Stimulated activated CD4-positive, alpha-beta T cell treated with anti-CD3 and anti-CD28 coated beads, TNF-alpha, amount 100 ng/mL, for 48 hours (primary cell): ENCODE measurements at regions not wholly inside any gene's neighbourhood (a gene's known extent, or its start where the extent isn't known, plus 50 kb on each side); places are given as distances from the start of the nearest gene placed in this dataset.

Experiments used
- DNase-seq, 3 donors: peaks; one replicate each; pipeline ENCODE4 v3.0.0-alpha.2; 2020; ENCODE audit warnings: low read depth in 3 of 3

DNA sequence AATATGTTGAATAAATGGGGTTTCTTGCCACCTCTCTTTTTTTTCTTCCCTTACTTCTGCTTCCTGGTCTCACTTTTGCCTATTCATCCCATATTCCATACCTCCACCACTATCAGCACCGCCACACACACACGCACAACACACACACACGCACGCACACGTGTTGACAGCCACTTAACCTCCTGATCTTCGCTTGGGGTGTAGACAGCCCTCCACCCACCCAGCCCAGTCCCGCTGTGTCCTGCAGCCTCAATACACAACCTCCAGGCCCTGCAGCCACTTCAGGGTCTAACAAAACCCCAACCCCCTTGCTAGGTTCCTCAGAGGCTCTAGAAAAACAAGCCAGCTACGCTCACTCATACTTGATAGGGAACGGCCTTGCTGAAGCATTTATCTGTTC lies 72.3 kb downstream of the LINC00237 start:
- no peak for DNase-seq

DNA sequence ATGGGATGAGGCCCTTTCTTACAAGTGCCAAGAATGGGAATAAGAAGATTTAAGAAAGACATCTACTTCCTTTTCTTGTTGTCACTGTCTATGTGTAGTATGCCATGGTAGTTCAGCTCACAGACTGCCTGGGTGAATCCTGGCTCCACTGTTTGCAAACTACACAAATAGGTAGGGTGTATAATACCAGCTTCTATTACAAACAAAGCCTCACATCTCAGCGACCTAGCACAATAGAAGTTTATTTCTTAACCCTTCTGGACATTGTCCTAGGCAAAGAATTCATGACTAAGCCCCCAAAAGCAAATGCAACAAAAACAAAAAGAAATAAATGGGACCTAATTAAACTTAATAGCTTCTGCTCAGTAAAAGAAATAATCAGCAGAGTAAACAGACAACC lies 74.5 kb downstream of the LINC00237 start:
- no peak for DNase-seq

DNA sequence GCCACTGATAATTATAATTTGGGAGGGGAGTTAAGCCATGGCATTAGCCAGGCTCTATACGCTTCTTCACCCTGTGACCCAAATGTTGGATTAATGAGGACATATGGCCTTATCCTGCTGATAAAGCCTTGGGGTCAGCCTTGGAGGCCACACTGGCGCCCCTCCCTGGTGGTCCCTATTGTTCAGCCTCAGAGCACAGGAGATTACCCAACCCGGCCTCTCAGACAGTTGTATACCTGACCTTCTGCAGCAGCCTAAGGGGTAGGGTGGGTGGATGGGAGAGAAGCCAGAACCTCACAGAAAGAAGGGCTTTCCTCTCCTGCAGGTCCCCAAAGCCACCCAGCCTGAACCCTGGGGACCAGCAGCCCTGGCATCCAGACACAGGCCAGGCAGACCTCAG lies 76.8 kb downstream of the LINC00237 start:
- no peak for DNase-seq

DNA sequence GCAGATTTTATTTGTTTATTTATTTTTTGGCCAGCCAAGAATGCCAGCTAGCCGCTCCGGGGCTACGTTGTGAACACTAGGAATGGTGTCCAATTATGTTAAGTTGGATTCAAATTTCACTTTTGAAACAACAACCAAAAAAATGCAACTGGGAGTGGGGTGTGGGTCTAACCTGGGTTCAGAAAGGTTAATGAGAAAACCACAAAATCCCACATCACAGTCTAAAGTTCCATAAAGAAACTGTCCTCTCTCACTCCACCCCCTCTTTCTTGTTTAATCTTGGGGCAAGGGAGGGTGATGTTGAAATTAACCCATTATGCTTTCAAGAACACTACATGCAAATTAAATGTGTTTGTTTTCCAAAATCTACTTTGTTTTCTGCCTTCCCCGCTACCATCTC lies 77.2 kb downstream of the LINC00237 start:
- no peak for DNase-seq

DNA sequence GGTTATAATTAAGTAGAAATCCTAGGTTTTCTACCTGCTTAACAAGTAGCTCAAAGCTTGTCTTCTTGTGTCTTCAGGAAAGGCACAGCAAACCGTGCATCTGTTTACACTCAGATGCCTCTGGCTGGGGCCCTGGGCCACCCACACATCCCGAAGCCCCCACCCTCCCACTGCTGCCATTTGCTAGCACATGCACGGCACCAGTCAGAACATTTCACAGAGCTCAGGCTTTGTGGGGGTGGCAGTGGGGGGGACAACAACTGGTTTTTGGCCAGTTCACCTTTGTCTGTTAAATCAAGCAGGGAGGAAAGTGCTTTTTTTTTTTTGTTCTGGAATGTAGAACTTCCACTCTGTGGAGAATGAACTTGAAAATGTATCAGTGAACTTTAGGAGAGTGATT lies 77.7 kb downstream of the LINC00237 start:
- DNase-seq = no peak

DNA sequence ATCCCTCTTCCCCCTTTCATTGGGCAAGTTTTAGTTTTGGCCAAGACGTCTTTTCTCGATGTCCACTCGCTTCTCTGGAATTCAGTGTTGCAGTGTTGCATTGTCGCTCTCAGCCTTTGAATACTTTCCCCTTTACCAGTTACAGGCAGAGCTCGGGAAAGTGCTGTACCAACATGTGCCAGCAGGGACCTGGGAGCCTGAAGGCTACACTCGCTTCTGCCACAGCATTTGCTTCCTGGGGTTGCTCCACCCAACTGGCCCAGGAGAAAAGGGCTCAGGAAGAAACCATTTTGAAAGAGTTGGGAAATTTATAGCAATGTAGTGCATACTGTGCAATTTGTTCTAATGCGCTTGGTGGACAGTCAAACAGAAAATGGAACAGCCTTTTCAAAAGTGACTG lies 78.6 kb downstream of the LINC00237 start:
- no peak for DNase-seq

DNA sequence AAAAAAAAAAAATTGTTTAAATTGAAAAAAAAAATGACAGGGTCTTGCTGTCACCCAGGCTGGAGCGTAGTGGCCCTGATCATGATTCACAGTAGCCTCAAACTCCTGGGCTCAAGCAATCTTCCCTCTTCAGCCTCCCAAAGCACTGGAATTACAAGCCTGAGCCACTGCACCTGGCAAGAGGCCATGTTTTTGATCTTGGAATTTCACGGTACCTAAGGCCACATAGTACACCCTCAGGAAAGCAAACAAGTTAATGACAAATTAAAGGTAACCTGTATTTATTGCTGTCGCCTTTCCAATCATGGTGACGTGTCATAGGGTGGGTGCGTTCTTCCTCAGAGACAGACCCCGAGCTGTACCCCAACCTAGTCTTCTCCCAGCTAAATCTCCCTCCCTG lies 79.2 kb downstream of the LINC00237 start:
- DNase-seq = no peak

DNA sequence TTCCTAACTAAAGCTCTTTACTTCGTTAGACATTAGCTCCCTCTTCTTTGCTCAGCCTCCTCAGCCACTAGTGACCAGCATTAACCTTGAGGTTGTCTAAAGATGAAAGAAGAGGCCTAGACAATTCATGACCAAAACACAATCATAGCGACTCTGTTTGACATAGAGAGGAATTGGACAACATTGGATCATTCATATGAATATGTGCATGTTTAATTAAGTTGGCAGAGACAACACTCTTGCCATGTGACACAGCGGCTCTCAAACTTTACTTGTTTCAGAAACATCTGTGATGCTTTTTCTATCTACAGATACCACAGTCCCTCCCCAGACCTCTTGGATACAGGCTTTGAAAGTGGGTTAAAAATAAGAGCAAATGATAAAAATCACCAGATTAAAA lies 81.7 kb downstream of the LINC00237 start:
- DNase-seq = no peak

DNA sequence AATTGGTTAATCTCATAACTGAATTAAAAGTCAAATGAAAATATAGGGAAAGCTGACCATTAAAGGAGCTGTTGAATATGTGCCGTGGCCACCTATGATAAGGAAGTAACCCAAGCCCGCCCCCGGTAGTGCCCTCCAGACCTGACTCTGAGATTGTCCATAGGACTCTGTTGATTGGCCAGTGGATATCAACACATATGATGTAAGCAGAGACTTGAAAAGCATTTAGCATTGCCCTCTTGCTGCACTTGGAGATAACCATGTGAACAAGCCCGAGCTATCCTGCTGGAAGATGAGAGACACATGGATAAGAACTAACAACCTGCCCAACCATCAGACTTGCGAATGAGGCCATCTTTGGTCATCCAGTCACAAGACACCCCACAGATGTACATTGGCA lies 83.2 kb downstream of the LINC00237 start:
- DNase-seq = no peak

DNA sequence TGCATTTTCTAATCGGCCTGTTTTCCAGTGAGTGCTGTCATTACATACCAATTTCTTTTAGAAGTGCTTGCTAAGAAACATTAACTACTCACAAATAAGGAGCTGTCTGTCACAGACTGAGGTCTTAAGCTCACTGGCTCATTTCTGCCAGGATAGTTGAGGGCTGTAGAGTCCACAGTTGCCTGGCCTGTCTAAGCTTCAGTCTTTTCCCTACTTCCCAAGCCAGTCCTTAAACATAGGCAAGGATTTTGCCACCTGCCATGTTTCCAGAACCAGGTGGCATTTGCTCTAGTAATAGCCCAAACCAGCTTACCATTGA lies 84.7 kb downstream of the LINC00237 start:
- no peak for DNase-seq

DNA sequence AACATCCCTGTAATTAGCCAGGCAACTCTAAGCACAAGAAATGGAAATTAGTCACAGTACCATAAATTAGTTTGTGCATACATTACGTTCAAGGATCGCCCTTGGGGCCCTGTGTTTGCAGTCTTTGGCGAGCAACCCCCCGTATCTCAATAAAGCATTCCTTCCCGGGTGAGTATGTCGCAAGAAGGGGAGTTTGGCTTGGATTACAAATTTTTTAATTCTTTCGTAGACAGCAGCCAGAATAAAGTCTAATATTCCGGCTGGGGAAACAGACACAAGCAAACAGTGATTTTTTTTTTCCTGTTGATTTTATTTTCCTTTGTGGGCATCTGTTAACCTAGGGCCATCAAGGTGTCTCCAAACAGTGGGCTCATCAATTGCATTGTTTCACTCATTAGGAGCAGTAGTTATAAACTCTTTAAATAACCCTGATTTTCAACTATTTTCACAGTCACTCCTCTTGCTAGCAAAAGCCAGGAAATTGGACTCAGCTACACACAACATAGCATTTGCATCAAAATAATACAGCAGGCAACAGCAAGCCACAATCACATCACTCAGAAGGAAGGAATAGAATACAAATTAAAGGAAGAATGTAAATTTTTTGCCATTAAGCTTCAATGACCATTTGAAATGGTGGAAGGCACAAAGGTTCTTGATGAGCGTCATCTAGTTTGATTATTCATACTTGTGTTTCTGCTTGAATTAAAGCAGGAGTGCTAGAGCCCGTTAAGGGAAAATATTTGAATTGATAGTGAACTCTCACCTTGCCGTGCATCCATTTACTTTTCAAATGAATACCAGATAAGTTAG lies 85.3 kb downstream of the LINC00237 start:
- no peak for DNase-seq

DNA sequence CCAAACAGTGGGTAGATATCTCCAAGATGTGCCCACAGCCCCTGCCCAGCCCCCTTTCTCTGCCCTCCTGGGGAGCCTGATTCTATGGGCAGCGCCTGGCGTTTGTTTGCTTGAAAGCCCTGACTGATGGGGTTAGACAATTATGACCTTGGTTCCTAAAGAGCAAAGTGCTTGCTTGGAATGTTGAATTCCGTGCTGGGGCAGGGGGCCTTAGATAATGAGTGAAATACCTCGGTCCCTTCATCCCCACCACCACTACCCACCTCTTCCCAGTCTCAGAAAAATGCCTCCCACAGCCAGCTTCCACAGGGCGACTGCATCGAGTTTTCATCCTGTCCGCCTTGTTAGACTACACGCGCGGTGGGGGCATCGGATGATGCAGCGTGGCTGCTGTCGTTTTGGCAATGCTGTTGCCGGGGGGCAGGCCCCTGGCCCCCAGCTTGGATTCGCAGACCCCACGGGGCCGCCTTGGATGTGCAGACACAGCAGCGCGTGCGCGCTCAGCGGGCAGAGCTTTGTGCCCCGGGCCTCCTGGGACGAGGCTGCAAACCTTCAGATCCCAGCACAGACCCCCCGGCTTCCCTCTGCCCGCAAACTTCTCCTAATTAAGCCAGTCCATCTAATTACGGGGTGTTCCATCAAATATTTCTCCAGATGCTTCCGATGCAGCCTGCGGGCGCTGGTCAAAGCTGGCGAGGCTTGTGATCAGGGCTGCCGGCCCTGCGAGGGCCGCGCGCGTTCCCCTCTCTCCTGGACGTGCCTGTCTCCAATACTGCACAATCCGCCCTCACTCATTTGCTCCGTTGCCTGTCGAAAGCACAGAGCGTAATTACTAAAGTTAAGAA lies 86.1 kb downstream of the LINC00237 start:
- DNase-seq = no peak

DNA sequence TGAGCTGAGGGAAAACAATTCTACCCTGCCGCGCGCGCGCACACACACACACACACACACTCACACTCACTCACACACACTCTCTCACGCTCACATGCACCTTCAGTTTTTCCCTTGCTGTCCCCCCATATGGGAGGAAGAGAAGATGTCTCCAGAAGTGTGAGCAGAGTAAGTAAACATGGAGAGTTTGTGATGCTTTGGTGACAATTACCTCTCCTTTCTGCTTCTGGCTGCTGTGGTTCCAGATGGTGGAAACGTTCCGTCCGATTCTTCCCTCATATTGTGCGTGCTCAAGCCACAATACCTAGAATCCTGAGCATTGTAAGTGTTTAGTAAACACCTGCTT lies 86.7 kb downstream of the LINC00237 start:
- DNase-seq = no peak

DNA sequence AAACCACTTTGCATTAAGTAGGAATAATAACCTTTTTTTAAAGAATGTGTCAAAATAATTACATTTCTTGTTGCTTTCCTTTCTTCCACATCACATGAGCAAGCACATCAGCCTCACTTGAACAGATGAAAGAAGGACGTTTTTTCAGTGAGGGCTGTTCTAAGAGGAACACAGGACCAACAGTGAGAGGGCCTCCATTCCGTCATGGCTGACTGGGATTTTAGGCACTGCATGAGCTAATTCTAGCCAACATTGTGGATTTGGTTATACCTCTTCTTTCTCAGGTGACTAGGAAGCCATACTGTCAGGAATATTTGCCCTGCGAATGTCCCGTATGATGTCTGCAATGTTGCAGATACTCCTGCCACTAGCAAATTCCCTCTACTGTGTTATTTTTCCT lies 87.6 kb downstream of the LINC00237 start:
- no peak for DNase-seq

DNA sequence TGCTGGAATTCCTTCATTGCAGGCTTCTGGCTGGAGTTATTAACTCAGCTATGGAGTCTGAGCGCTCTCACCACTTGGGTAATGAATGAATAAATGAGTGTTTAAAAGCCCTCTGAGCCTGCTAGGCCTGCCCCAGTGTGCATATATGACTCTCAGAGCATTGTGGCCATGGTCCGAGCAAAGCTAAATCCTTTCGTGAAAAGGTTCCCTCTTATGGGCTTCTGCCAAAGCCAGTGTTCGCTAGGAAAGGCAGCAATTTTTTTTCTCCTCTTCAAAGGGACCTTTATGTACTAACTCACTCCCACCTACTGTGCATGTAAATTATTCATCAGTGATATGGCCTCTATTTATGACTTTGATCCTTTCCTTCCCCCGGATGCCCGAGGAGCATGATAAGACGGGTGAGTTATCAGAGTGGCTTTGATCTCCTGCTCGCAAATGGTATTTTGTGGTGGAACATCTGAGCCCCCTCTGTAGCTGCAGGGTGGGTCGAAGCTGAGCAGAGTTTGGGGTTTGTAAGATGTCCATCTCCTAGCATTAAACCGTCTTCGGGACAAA lies 88.6 kb downstream of the LINC00237 start:
- DNase-seq = no peak

DNA sequence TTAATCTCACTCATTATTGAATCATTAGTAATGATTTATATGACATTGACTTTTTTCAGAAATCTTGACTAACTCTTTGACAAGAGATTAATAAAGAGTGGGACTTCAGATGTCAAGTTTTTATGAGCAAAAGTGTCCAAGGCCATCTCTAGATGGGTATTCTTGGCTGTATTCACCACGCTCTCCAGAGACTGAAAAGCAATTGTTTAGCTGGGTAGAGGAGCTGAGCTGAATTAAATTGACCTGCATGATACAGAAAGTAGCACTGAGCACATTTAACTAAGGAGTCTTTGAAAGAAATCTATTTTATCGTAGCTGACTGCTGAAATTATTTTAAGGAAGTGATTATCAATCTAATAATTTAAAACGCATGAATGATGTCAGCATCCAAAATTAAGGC lies 89.4 kb downstream of the LINC00237 start:
- DNase-seq = no peak

DNA sequence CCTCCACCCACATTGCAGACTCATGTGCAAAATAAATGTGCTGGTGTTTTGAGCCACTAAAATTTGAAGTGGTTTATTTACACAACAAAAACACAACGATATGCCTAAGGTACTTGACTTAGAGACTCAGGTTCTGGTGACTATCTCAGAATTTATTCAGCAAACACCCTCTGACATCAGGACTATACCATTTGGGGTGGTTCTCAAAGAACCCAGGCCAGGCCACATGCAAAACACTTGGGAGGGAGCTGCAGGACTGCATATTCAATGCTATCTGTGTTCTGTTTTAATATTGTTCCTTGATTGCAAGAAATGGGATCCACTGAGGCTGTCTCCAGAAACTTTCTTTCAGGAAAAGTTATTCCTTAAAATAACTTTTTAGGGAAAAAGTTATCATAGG lies 91.6 kb downstream of the LINC00237 start:
- no peak for DNase-seq

DNA sequence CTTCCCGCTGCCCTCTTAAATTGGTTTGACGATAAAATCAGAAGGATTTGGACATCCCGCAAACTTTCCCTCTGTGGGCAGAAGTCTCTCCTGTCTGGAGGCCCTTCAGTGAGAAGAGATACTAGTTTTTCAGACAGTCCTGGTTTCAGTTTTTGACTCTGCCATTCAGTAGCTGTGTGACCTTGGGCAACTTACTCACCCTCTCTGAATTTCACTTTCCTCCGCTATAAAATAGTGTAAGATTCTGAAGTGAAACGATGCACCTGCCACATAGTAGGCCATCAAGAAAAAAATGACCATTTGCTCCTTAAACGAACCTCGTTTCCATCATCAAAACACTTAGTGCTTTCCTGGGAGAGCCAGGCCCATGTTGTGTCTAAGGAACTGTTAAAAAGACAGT lies 97.2 kb downstream of the LINC00237 start:
- no peak for DNase-seq

DNA sequence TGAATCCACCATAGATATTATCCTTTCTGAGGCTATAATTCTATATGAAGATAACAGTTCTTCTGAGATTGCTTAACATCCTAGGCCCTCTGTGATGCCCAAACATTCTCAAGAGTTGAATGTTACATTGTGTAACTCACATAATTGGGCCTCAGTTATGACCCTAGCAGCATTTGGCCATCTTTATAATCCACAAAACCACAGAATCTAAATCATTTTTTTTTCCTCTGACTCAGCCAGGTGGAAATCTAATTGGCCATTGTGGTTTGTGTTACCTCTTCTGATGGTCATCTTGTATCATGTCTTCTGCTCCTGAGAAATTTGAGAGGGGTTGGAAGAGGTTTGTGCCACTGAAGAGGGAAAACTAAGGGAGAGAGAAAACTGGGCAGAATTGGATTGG lies 99.5 kb downstream of the LINC00237 start:
- DNase-seq = no peak

DNA sequence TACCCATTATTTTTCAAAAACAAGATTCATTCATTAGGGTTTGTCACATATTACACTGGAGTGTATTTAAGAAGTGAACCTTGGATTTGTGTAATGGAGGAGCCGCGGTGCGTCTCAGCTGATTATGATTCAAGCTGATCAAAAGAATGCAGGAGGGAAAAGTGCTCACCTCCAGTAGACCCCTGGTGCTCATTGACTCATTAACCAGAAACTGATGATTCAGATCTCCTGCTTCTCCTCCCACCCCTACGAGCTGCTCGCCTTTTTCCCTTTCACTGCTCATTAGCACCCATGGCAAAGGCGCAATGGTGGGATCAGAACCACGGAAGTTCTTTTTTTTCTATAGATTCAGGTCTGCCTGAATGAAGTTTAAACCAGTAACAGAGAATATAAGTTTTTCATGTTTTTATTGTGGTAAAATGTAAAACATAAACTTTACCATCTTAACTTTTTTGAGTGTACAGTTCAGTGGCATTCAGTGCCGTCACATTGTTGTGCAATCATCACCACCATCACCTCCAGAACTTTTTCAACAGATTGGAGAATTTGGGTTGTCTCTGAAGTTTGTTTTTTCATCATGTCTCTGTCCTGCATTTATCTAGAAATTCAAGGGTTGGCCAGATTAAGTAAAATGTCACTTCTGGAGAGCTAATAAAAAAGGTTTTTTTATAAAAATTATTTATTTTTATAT lies 101.6 kb downstream of the LINC00237 start:
- DNase-seq = no peak

DNA sequence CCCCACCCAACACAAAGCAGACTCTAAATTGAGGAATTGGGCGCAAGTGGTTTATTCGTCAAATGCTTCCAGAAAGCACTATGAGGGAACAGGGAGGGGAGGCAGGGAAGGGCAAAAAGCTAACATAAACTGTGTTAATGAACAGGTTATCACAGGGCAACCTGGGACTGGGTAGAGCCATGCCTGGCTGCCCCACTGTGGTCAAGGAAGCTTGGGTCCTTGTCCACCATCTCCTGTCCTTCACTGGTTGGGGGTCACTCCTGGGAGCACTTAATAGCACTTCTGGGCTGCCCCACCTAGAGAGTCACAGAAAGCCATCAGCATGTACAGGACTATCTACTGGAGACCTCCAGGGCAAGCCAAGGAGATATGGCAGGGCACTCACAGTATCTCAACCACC lies 102.3 kb downstream of the LINC00237 start:
- no peak for DNase-seq

DNA sequence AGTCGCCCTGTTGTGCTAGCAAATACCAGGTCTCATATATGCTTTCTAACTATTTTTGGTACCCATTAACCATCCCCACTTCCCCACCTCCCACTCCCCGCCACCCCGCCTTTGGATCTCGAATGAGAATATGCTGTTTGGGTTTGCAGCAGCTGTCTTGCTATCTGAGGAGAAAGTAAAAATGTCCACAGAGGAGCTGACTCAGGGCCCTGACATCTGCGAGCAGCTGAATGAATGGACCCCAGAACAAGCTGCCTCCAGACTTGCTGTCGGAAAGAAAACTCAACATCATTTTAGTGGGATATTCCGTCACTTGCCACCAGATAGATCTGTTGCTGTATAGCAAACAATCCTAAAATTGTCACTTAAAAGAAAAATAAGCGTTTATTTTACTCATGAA lies 103.7 kb downstream of the LINC00237 start:
- DNase-seq = no peak

DNA sequence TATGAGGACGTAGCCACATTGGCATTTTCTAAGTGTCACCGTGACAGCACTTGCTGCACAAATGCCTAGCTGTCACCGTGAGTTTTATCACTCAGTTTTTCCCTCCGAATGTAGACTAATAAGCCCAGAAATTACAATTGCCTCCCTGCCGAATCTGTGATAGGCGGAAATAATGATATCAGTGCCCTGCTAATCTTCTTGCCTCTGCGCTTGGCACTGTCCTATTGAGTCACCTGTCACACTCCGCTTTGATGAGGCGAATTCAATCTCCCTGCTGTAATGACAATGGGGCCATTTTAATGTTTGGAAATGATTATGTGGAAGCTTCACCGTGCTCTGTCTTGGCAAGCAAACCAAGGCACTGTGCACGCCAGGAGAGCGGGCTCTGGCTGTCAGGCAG lies 112.8 kb downstream of the LINC00237 start:
- no peak for DNase-seq
